ENCODE measurements at regions not wholly inside any gene's neighbourhood (a gene's known extent, or its start where the extent isn't known, plus 50 kb on each side); places are given as distances from the start of the nearest gene placed in this dataset.
A peak's percentile ranks its signal among the peaks of the same experiment; 100 is the strongest.

GRCh38 chr11:131065435-131066413 lies 149.4 kb upstream of the SNX19 start:
- no peak overlapping the region for H2AFZ ChIP-seq (replicated peaks)
- no peaks in the 10 kb centered on the region for H3F3A ChIP-seq (ENCODE audit: low read depth)
- Mint-ChIP-seq H3K36me3 (no peaks in the 10 kb centered on the region), H3K9me3 (no peaks in the 10 kb centered on the region), H3K27me3 (ENCODE audit: insufficient read depth, low read depth) (peaks cover 11% of the 10 kb centered on the region), H3K27ac (peak overlapping the region; percentile 5), H3K4me1 (peaks cover 2% of the 10 kb centered on the region), H3K4me3 (no peak overlapping the region)
- H3K27me3 ChIP-seq: no peaks in the 10 kb centered on the region
- no peaks in the 10 kb centered on the region for H3K36me3 ChIP-seq
- H4K20me1 ChIP-seq (ENCODE audit: low read depth): no peaks in the 10 kb centered on the region
- DNase-seq (ENCODE audit: low spot score): no peak
- H3K79me2 ChIP-seq (ENCODE audit: low read depth): no peaks in the 10 kb centered on the region
- TF ChIP-seq CTCF (IDR thresholded peaks at IDR 0.05) (no peak), EZH2 (IDR thresholded peaks at IDR 0.05) (no peak)
- H3K4me1 ChIP-seq: peaks cover 5% of the 10 kb centered on the region
- H3K4me2 ChIP-seq: no peak overlapping the region
- H3K27ac ChIP-seq: no peak overlapping the region
- H3K4me3 ChIP-seq: no peak overlapping the region
- no peaks in the 10 kb centered on the region for H3K9me3 ChIP-seq (ENCODE audit: low read depth)
- no peak overlapping the region for H3K9ac ChIP-seq

DNA sequence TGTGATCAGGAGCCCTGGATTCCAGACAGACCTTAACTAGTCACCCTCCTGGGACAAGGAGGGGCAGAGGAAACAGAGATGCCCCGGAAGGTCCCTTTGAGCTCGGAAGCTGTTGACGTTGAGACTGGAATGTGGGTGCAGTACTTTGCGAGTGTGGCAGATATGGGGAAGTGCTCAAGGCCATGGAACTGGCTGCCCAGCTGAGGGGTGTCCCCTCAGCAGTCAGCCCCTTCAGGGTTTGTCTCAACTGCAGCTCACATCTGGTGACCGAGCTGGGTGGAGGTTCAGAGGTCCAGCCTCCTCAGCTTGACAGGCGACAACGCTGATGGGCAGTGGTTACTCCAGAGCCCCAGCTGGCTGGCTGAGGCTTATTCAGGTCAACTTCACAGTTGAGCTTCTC lies 150.3 kb upstream of the SNX19 start:
- H3K4me2 ChIP-seq: no peak overlapping the region
- H4K20me1 ChIP-seq (ENCODE audit: low read depth): no peaks in the 10 kb centered on the region
- H3K4me1 ChIP-seq: peaks cover 5% of the 10 kb centered on the region
- DNase-seq (ENCODE audit: low spot score): no peak
- no peaks in the 10 kb centered on the region for H3K9me3 ChIP-seq (ENCODE audit: low read depth)
- peak overlapping the region; percentile 11 for H3K27ac Mint-ChIP-seq
- no peak overlapping the region for H3K27ac ChIP-seq
- H3F3A ChIP-seq (ENCODE audit: low read depth): no peaks in the 10 kb centered on the region
- no peaks in the 10 kb centered on the region for H3K79me2 ChIP-seq (ENCODE audit: low read depth)
- no peak overlapping the region for H3K9ac ChIP-seq
- no peak overlapping the region for H2AFZ ChIP-seq (replicated peaks)
- H3K9me3 Mint-ChIP-seq: no peaks in the 10 kb centered on the region
- H3K27me3 Mint-ChIP-seq (ENCODE audit: insufficient read depth, low read depth): peaks cover 11% of the 10 kb centered on the region
- H3K4me1 Mint-ChIP-seq: peaks cover 2% of the 10 kb centered on the region
- H3K36me3 ChIP-seq: no peaks in the 10 kb centered on the region
- H3K27me3 ChIP-seq: no peaks in the 10 kb centered on the region
- TF ChIP-seq EZH2phosphoT487 (IDR thresholded peaks at IDR 0.05) (no peak), EZH2 (IDR thresholded peaks at IDR 0.05) (no peak), CTCF (IDR thresholded peaks at IDR 0.05) (no peak)
- no peak overlapping the region for H3K4me3 Mint-ChIP-seq
- no peaks in the 10 kb centered on the region for H3K36me3 Mint-ChIP-seq
- H3K4me3 ChIP-seq: no peak overlapping the region

DNA sequence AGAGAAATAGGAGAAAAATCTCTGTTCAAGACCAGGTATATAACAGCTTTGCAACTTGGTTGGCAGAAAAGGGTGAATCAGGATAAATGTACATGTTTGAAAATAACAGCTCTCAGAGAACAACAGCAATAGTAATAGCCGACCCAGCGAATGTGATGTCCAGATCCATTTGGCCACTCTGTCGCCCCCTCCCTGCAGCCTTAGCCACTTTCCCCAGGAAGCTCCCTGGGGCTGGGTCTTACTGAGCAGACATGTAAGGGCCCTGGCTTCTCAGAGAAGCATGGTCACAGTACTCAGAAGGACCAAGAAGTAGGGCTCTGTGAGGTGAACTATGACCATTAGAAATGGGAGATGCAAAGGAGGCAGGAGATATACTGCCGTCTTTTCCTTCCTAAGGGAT lies 154.1 kb upstream of the SNX19 start:
- H3K36me3 ChIP-seq: no peaks in the 10 kb centered on the region
- Mint-ChIP-seq H3K27ac (no peak overlapping the region), H3K9me3 (no peaks in the 10 kb centered on the region), H3K27me3 (ENCODE audit: insufficient read depth, low read depth) (peaks cover 5% of the 10 kb centered on the region), H3K4me1 (no peaks in the 10 kb centered on the region), H3K4me3 (no peak overlapping the region), H3K36me3 (no peaks in the 10 kb centered on the region)
- TF ChIP-seq EZH2 (IDR thresholded peaks at IDR 0.05) (no peak), EZH2phosphoT487 (IDR thresholded peaks at IDR 0.05) (no peak), CTCF (IDR thresholded peaks at IDR 0.05) (peak; percentile 6)
- no peak overlapping the region for H3K4me3 ChIP-seq
- no peak overlapping the region for H3K27ac ChIP-seq
- no peaks in the 10 kb centered on the region for H3K9me3 ChIP-seq (ENCODE audit: low read depth)
- H3F3A ChIP-seq (ENCODE audit: low read depth): no peaks in the 10 kb centered on the region
- no peak overlapping the region for H2AFZ ChIP-seq (replicated peaks)
- no peak for DNase-seq (ENCODE audit: low spot score)
- H3K9ac ChIP-seq: no peak overlapping the region
- no peaks in the 10 kb centered on the region for H4K20me1 ChIP-seq (ENCODE audit: low read depth)
- no peaks in the 10 kb centered on the region for H3K4me1 ChIP-seq
- H3K79me2 ChIP-seq (ENCODE audit: low read depth): no peaks in the 10 kb centered on the region
- H3K4me2 ChIP-seq: no peak overlapping the region
- no peaks in the 10 kb centered on the region for H3K27me3 ChIP-seq
